ENCODE measurements at regions not wholly inside any gene's neighbourhood (a gene's known extent, or its start where the extent isn't known, plus 50 kb on each side); places are given as distances from the start of the nearest gene placed in this dataset.

DNA sequence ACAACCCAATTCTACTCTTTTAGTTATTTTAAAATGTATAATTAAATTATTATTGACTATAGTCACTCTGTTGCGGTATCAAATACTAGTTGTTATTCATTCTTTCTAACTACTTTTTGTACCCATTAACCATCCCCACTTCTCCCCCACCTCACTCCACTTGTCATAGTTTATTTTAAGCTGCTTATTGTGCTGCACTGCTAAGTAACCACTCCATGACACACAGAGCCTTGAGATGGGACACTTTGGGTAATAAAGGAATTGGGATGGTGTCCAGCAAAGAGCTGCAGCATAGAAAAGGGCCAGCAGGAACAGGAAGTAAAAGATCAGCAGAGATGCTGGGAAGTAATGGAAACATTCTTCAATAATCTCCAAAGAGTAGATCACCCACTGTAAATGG, 123.0 kb downstream of the RPS29 start:
- DNase-seq: no peak

- peak; percentile 59 to 80 for DNase-seq
These were observed 124.4 kb downstream of the RPS29 start for GRCh38 chr14:49461529-49462401.

DNA sequence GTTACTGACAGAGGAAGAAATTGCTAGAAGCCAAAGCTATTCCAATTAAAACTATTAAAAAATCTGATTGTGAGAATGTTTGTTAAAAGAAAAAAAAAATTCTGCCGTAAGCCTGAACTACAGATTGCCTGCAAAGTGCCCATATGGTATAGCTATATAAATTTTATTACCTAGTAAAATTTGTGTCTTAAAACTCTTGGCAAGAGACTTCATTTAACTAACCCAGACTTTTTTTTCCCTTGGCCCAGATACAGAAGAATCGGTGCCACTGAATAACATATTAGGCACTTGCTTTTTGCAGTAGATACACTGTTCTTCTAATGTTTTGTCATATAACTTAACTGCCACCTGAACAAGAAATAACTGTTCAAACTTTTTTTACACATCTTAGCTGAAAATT, 125.5 kb downstream of the RPS29 start:
- no peak for DNase-seq

DNA sequence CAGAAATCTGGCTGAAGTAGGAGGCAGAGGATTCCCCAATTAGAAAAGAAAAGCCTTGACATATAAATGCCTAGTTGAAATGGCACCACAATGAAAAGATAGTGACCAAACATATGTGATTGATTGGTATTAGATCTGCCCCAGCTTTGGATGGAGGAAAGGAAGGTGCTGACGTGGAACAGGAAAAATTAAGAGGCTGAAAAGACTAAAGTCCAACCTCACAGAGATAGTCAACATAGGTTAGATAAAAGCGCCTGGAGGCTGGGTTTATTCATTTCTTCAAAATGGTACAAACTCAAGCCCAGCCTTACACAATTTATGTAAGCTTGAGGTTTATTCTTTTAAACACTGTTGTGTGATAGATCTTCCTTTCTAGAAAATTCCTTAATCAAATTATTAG, 129.6 kb downstream of the RPS29 start:
- no peak for DNase-seq

DNA sequence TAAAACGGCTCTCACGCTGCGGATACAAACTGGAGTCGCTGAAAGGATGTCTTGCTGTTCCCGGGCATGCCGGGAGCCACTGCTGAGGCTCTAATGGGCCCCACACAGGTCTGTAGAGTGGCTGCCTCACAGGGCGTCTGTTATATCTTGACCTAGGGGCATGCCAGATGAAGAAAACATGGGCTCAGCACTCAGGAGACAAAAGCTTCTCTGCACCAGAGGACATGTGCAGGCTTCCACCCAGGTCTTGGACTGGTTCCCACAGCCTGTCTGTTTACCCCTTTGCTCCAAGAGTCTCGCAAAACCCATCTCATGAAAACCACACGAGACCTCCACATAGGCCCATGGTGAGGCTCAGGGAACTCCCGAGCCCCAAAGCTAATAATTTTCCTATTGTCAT, 134.2 kb downstream of the RPS29 start:
- DNase-seq: no peak

DNA sequence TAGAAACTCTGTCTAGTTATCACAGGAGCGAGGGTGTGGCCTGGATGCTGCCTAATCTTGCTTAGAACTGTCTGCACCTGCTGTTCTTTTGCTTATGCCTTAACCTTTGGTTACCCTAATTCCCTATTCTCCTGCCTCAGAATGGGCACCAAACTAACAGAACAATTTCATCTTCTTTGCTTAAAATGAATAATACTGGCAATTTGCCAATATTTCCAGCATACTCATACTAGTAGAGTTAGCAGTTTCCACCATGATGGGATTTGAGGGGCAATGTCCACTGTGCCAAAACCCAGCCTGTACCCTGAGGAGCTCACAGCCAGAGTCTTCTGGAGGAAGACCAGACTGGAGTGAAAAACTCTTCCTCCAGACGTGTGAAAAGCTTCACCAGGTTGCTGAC, 136.4 kb downstream of the RPS29 start:
- DNase-seq: no peak

GRCh38 chr14:49447540-49448107, 138.6 kb downstream of the RPS29 start:
- no peak for DNase-seq

DNA sequence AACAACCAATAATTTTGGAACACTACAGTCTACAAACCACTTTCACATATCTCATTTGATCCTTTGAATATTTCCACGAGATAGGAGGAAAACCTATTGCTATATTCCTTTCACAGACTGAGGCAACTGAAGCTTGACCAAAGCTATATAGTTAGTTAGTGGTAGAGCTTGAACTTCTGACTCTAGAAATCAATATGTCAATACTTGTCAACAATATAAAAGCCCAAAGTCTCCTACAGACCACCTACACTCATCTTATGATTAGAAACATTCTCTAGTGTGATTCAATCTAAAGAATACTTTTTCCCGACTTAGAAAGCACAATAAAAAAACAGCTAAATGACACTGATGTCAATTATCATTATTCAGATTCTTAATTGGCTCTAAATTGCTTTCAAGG, 139.4 kb downstream of the RPS29 start:
- no peak for DNase-seq

GRCh38 chr14:49438256-49438770, 147.9 kb downstream of the RPS29 start:
- DNase-seq: no peak

DNA sequence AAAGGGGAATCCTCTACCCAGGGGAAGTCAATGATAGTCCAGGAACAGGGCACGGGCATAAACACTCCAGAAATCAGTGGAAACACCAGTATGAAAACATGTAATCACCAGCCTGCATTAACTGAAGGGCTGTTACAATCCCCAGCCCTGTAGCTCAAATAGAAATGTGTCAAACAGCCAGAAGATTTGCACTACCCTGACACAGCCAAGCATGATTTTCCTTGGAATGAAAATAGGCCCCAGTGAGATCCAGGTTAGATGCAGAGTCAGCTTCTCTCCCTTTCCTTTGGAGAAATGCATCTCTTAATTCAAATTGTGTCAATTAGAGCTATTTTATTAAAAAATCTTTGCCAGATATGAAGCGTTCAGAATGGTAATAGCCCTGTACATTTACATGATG, 158.1 kb downstream of the RPS29 start:
- DNase-seq: no peak

DNA sequence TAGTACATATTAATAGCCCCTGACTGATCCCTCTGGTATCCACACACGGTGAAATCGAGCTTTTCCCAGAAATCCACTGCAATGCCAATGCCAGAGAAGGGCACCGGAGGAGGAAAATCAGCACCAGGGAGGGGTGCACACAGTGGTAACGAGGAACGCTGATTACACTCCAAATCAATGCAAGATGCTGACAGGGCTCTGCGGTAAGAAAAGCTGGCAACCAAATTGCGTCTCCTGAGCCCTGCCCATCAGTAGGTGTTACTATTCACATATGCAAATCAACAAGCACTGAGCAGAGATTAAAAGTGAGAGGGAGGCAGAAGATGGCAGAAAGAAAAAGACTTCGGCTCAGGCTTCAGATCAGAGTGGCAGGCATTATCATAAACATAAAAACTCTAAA, 159.1 kb downstream of the RPS29 start:
- no peak for DNase-seq

GRCh38 chr14:49425921-49426320, 160.3 kb downstream of the RPS29 start:
- DNase-seq: no peak

- no peak for DNase-seq
These were observed 161.5 kb downstream of the RPS29 start for GRCh38 chr14:49424436-49425331.

- no peak for DNase-seq
These were observed 166.0 kb downstream of the RPS29 start for GRCh38 chr14:49420201-49420600.

- DNase-seq: no peak
These were observed 167.4 kb downstream of the RPS29 start for GRCh38 chr14:49418789-49419188.

- no peak for DNase-seq
These were observed 168.4 kb downstream of the RPS29 start for GRCh38 chr14:49417790-49418189.

DNA sequence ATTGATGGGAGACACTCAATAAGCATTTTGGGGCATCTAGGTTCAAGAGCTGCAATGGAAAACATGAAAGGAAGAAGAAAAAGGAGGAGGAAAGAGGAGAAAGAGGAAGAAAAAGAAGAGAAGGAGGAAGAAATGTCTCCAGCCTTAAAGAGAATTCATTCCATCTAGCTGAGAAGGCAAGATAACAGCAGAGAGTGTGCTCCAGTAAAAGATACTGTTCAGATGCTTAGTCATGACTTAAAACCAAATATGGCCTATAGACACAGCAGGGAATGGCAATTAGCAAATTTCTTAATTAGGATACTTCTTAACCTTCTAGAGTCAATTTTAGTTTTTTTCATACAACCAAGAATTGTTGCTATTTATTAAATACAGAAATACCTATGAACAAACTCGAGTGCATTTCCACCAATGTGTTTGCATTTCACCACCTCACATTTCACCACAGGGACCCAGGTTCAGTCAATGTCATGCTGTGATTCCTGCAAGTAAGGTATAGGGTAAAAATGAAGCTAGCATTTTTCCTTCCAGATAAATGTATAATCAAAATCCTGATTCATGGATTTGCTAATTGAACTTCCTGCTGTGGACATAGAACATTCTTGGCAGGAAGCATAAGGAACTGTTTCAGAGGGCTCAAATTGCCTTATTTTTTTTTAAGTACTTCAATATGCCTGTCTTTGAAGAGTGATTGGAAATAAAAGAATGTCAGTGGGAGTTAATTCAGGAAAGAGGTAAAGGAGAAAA, 177.8 kb downstream of the RPS29 start:
- no peak for DNase-seq

DNA sequence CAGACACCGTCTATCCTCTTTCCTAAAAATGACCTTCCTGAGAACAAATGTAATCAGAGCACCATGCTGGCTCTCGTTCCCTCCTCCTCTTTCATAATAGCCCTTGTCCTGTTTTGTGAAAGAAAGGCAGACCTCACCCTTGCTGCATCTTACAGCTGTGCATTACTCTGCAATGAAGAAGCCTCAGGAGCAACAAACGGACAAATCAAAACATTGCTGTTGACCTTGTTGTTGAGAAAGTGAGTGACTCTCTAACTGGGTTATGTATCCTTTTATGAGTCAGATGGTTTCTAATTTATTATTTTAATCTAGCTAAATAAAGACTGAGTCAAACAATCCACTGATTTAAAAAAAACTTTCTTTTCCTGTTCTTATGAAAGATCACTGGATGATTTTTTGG, 180.9 kb downstream of the RPS29 start:
- no peak for DNase-seq

GRCh38 chr14:49401373-49401772, 184.8 kb downstream of the RPS29 start:
- no peak for DNase-seq

GRCh38 chr14:49396801-49397200, 189.4 kb downstream of the RPS29 start:
- no peak for DNase-seq

- DNase-seq: no peak
These were observed 204.4 kb downstream of the RPS29 start for GRCh38 chr14:49381778-49382177.

GRCh38 chr14:49367696-49368095, 218.5 kb downstream of the RPS29 start:
- DNase-seq: no peak

DNA sequence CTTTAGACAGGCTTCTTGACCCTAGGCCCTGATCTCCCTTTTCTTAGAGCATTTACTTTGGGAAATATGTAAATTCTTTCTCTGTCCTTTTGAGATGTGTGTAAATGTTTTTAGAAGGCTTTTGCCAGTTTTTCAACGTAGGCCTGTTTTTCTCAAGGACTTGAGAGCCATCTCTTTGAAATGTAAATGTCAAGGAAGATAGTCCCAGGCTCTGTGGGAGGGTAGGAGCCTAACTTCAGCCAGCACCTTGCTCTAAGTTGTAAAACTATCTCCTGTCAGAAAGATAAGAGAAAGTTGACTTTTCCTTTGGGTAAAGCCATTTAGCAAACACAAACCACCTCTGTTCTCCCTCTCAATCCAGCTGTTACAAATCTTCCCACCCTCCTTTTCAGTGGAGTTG, 219.8 kb downstream of the RPS29 start:
- DNase-seq: no peak

All from CD4-positive, alpha-beta T cell treated with Interferon alpha-2 for 1 hour (primary cell).